Mucosa of gallbladder (tissue), 1 donor: ENCODE measurements at regions not wholly inside any gene's neighbourhood (a gene's known extent, or its start where the extent isn't known, plus 50 kb on each side); places are given as distances from the start of the nearest gene placed in this dataset.
"Not testable (repeated sequence)": the region's sequence is repeated elsewhere in the genome, so short reads cannot be mapped to it uniquely, and the experiment has no call there.

Experiments
- DNase-seq: peaks from one replicate; pipeline ENCODE4 v3.0.0-alpha.2; 2020; ENCODE audit warnings: low spot score
- donor health status: DM: no; HTN: no; CAD: no.

DNA sequence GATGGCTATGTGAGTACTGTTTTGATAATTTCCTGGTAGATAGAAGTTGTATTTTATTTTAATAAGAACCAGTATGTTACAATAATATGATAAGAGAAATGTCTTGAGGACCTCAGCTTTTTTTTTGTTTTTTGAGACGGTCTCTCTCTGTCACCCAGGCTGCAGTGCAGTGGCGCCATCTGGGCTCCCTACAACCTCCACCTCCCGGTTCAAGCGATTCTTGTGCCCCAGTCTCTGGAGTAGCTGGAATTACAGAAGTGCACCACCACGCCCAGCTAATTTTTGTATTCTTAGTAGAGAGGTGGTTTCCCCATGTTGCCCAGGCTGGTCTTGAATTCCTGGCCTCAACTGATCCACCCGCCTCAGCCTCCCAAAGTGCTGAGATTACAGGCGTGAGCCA, 968.1 kb upstream of the ADGRL4 start:
- no peak for DNase-seq

DNA sequence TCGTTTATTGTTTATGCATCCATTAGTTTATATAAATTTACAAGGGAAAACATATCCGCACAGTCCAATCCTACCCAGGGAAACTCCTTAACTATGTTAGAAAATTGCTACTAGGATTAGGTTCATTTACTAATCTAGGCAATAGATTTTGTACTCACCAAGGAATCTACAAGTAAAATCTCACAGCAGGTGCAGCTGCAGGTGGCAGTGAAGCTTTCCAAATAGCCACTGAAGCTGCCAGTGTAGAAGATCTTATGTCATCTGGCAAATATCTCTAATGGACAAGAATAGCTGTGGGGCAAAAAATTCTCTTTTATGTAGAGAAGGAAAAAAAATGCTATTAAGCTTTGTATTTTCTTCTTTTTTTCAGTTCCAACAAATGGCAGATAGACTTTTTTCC, 963.4 kb upstream of the ADGRL4 start:
- DNase-seq, result no peak

DNA sequence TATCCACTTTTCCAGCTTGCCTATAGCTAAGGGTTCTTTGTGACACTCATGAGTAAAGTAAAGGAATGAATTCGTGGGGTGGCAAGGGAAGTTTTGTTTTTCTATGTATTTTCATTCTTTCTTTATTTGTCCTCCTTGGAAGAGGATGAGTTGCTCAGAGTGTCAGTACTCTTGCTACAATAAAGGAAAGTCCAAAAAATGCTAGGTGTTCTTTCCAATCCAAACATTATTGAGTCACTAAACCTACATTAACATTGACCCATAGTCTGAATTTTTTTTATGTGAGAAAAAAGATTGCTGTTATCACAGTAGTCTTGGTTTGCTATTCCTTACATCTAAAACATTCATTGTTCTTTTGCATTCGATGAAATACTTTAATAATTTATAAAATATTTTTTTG, 959.9 kb upstream of the ADGRL4 start:
- DNase-seq, result no peak

DNA sequence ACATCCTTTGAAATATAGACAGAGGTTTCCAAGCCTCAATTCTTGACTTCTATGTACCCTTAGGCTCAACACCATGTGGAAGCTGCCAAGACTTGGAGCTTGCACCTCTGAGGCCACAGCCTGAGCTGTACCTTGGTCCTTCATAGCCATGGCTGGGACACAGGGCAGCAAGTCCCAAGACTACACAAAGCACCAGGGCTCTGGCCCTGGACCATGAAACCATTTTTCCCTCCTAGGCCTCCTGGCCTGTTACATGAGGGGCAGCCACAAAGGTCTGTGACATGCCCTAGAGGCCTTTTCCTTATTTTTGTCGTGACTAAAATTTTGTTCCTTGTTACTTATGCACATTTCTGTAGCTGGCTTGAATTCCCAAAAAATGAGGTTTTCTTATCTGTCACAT, 953.1 kb upstream of the ADGRL4 start:
- no peak for DNase-seq

DNA sequence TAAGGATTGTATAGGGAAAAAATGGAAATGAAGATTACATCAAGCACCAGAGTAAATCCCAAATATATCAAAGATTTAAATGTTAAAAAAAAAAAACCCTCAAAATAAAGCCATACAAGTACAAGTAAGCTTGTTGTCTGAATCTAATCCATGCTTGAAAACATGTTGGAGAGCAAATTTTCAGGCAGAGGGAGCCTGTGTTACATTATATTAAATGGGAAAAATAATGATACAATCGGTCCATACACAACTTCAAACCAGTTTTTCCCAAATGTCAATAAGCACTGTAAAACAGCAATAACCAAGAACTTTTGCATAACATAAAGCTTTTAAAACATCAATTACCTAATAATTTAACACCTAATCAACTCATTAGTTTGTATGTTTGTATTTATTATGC, 949.4 kb upstream of the ADGRL4 start:
- DNase-seq, result no peak

DNA sequence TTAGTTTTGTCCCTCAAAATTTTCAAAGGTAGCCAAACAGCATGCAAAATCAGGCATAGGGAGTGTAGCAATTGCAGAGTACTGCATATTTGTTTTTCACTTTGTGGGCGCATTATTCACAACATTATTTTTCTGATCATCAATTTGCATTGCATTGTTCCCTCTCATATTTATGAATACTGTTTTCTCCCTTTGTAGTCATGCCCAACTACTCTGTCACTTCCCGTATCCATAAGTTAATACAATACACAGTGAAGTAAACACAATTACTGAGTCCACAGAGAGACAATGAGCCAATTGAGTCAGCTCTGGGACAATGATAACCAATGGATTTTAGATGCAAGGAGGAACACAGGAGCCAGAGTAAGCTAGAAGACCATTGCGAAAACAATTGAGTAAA, 944.0 kb upstream of the ADGRL4 start:
- DNase-seq, result no peak

DNA sequence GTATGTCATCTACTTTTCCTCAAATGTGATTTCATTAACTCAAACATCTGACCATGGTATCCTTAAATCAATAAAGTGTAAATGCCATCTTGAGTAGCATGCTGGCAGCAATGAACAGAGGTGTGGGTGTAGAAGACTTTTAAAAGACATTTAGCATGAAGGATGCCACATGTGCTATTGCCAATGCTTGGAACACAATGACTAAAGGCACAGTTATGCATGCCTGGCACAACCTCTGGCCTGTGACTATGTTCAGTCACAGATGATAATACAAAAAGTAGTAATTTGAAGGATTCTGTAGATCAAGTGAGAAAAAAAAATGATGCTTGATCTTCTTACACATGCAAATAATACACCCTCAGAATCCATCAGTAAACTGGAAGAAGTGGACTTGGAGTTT, 938.9 kb upstream of the ADGRL4 start:
- no peak for DNase-seq

DNA sequence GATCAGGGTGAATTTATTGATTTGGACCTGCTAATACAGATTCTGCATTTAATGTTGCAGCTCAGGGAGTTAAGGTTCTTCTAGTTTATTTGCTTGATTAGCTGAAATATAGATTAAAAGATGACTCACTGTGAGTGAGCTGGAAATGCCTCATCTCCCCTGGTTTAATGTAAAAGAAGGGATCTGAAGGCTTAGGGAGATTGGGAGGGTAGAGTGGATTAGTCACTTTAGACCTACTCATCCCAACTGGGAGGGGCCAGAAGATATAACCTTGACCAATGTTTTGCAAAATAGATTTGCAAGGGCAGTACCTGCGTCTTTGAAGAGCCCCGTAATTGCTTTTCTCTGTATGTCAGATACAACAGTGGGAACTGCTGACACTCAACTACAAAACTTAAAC, 922.8 kb upstream of the ADGRL4 start:
- no peak for DNase-seq

DNA sequence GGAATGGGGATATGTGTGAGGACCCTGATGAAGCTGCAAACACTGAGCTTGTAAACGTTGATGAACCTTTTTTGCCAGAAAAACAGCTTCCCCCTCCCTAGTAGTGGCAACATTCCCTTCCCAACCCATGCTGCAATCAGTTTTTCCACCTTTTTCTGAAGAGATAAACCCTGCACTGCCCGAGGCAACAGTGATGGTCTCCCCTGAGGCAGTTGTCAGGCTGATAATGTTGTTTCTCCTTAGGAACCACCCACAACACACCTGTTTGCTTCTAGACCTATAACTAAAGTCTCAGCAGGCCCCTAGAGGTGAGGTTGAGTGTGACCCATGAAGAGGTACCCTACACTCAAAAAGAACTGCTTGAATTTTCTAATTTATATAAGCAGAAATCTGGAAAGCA, 922.4 kb upstream of the ADGRL4 start:
- DNase-seq, result no peak

DNA sequence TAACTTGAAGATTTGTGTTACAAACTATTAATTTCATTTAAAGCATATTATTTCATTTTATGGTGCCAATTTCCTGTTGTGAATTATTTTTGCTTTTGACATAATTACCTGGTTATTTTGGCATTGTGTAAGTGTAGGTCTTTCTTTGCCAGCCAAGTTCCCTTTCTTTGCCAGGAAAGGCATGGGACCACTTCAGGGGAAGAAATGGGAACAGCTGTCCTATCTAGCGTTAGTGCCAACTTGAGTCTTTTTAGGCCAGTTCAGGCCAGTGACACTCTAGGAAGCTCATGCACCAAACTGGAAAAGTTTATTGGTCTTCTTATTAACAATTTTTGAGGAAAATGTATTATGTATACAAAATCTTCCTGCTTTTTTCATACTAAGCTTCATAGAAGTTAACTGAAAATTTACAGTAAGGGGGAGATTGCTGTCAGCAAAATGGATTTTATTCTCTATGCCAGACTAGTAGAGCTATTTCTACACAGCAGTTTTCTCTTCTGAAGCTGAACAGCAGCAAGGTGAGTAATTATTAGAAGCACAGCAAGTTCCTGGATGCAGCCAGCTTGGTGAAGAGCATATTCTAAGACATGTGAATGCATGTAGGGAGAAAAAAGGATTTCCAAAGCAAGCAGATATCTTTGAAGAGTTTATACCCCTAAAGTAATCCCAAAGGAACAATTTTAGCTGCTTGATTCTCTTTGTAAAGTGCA, 914.6 kb upstream of the ADGRL4 start:
- DNase-seq, result no peak

DNA sequence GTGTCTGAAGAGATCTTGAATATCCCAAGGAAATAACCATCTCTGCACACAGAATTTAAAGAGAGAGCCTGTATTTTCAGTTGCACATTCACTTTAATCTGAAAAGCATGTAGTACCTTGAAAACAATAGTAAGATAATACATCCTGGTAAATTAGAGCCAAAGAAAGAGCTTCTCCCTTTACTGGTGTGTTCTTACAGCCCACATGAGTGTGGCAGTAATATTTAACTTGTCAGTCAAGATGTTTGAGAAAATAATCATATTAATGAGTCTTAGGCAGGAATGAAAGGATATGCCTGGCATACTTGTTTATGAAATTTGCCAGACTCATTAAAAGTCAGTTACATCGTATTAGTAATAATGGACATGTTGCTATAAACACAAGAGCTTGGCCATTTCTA, 908.4 kb upstream of the ADGRL4 start:
- no peak for DNase-seq

DNA sequence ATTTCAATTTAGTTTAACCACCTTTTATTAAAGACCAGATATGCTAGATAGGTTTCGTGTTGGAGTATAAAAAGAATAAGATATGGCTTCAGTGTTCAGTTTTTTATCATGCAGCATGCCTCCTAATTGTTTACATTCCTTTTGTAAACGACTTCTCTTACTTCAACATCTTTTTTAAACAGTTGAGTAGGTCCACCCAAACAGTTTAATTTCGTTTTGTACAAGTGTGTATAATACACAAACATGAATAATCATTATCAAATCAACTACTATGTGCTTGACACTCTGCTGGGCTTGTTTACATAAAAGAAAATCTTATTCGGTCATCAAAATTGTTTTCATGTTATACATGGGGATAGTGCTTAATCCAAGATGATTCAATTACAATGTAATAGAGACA, 906.3 kb upstream of the ADGRL4 start:
- no peak for DNase-seq

DNA sequence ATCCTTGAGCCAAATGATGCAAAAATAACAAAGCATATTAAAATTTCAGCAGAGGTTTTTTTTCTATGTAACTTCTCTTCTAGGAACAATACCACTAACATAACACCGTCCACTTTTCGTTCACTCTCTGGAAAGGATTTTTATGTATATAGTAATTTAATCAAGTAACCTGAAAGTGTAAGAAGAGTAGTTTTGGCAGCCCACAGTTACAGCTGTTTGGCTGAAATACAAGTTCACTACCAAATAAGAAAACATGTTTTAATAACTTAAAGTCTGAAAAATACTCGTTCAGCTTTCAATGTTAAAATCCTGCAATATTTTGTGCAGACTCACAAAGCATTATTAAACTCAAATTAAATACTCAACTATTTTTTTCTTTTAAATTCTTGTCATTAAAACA, 896.8 kb upstream of the ADGRL4 start:
- DNase-seq, result no peak

DNA sequence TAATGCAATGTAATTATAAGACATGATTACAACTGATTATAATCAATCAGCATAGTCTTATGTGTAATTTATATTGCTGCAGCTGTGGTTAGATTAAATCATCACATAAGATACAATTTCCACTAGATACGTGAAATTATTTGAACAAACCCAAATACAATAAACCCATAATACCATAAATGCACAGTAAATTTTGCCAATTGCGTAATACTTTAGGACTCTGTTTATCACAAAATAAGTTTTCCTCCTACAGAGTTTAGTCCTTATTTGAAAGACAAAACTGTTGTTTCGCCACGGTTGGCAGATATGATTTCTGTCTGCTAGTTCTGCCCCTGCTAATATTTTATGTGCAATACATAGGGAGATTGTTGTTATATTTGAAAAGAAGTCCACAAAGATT, 895.9 kb upstream of the ADGRL4 start:
- no peak for DNase-seq

DNA sequence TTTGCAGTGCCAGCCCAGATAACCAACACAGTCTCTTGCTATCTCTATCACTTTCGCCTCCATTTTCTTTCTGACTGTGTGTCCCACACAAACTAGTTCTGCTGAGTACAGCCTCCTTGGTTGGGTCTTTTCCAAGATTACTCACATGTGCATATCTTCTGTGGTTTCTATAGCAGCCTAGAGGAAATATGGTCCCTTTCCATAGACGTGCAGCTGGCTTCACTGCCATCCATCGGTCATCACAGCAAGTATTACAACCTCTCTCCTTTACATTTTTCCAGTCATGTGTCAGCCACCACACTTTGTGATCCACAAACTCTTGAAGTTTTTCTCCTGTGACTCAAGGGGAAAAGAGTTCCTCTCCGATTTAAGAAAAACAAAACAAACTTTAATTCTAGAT, 893.4 kb upstream of the ADGRL4 start:
- no peak for DNase-seq

DNA sequence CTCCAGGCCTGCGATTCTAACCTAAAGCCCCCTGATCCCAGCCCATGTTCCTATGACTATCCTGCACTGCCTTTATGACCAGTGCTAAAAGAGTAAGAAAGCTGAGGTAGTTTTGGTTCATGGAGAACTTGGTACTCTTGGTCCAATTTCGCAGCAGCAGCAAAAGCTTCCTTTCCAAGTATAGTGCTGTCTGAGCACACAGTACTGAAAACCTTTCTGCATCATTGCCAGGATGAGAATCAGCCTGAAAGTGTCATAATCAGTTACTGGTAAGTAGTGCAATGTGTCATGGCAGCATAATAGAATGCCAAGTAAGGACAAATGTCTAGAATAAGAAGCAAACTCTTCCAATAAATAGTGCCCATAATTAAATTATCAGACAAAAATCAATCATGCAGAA, 889.6 kb upstream of the ADGRL4 start:
- DNase-seq, result no peak

DNA sequence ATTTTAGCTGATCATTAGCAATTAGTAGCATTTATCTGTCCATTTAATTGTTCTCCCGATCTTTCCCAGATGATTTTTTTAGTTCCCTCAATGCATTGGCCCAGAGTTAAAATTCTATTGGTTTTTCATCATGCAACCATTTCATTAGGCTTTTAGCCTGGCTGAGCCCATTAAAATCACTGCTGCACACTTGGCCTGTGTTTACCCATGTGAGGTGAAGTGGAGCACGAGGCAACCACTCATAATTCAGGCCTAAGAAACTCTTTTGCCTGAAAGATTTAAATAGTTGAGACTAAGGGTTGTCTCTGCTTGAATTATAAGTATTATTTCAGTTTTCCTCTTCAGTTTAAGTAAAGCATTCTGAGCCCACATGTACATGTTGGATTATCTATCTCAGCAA, 889.0 kb upstream of the ADGRL4 start:
- DNase-seq, result no peak

DNA sequence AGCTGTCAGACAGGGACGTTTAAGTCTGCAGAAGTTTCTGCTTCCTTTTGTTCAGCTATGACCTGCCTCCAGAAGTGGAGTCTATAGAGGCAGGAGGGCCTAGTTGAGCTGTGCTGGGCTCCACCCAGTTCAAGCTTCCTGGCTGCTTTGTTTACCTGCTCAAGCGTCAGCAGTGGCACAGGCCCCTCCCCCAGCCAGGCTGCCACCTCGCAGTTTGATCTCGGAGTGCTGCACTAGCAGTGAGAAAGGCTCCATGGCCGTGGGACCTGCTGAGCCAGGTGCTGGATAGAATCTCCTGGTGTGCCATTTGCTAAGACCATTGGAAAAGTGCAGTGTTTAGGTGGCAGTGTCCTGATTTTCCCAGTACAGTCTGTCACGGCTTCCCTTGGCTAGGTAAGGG, 887.6 kb upstream of the ADGRL4 start:
- DNase-seq, result not testable (repeated sequence)

DNA sequence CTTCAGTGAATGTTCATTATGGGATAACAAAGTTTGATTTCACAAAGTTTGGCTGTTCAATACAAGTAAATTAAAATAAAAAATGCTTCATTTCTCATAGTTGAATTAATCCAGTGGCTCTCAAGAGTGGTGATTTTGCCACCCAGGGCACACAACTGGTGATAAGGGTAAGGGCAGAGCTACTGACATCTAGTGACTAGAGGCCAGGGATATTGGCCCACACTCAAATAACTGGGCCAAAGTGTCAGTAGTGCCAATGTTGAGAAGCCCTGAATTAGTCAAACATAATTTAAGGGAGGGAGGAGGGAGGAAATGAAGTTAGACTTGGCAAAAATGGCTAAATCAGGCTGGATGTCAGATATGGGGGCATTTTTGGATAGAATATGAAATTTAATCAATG, 880.5 kb upstream of the ADGRL4 start:
- DNase-seq, result no peak

DNA sequence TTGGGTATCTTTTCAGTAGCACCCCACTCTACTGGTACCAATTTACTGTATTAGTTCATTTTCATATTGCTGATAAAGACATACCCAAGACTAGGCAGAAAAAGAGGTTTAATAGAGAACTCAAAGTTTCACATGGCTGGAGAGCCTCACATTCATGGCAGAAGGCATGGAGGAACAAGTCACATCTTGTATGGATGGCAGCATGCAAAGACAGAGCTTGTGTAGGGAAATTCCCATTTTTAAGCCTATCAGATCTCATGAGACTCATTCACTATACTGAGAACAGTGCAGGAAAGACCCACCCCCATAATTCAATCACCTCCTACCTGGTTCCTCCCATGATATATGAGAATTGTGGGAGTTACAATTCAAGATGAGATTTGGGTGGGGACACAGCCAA, 878.6 kb upstream of the ADGRL4 start:
- DNase-seq, result no peak

DNA sequence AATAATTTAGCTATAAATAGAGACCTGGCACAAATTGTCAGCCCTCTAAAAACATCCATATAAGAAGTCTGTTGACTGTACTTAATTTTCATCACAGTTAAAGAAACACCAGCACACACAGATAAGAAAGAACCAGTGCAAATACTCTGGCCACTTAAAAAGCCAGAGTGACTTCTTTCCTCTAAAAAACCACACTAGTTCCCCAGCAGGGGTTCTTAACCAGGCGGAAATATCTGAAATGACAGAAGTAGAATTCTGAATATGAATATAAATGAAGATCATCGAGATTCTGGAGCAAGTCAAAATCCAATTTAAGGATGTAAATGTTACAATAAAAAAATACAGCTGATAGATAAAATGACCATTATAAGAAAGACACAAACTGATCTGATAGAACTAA, 870.6 kb upstream of the ADGRL4 start:
- DNase-seq, result no peak

DNA sequence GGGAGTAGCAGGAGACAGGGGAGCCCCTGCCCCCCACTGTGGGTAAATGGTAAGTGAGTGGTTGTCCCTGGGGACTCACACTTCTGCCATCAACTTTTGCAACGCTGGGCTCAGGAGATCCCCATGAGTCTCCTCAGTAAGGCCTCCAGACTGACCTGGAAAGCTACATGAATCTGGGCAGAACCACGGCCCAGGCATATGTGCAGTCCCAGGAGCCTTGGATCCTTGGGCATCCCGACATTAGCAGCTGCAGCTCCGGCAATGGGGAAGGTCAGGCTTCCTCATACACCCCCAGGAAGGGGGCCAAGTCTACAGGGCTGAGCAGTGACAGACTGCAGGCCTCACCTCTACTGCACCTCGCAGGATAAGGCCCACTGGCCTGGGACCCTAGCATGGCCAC, 868.7 kb upstream of the ADGRL4 start:
- no peak for DNase-seq

DNA sequence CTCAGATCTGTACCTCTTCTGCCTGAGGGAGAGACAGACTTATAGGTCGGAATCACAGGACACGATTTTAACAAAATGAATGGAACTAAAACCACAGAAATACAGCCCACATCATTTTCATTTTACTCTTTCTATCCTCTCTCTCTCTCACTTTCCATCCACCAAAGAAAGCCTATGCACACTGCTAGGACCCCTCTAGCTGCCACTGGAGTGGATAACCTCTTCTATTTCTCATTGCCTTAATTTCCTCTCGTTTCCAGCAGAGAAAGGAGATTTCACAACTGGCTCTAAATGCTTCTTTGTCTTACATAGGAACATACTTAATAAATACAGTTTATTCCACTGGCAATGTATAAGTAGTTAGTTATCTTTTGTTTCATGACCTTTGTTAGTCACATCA, 867.8 kb upstream of the ADGRL4 start:
- no peak for DNase-seq

DNA sequence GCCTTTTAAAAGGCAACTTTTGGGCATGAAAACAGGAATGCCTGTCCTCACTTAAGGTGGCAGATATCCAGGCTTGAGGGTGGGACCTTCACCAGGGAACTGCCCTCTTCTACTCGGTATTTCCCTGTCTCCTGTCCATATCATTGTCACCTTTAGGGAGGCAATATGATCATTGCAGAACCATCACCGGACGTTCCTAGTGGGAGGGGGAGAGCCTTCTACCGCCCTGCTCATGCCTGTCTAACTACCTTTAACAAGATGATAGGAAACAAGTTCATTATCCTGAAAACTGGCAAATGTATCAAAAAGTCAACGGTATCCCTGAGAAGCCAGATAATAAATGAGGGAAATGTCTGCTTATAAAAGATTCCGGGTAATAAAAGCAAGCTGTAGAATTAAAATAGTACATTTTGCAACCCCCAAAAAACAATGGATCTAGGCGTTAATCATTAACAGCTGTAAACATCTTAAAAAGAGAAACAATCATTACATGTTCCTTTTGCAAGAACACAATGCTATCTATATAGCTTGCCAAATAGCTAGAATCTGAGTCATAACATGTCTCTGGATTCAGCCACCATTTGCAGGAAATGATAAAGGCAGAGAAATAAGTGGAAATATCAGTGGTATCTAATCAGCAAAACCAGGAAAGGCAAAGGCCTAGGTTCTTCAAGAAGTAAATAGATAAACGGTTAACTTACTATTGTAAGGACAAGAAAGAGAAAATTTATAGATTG, 852.9 kb upstream of the ADGRL4 start:
- no peak for DNase-seq
